HepG2 (cell line): ENCODE measurements at regions not wholly inside any gene's neighbourhood (a gene's known extent, or its start where the extent isn't known, plus 50 kb on each side); places are given as distances from the start of the nearest gene placed in this dataset.

ENCODE experiments used
- ATAC-seq: fragments of 200-7000 bp; cut with Tn5 transposase; 3 replicates; pipeline ENCODE4 v1.9.1; 2020; ENCODE audit warnings: mild to moderate bottlenecking, moderate library complexity
- BruUV-seq: library from RNA; stranded (reverse); fragments of 400-500 nt; replicated peaks from 2 replicates; lab custom pipeline; 2021; lab: Mats Ljungman, UMichigan
- CTCF ChIA-PET: fragments of 300-600 bp; formaldehyde crosslinking; extraction: SDS; loops from one replicate; lab custom pipeline; 2021; ENCODE audit warnings: low total read pairs, inconsistent platforms, low intra/inter-chr PET ratio; lab: Yijun Ruan, JAX
- POLR2A ChIA-PET: fragments of 350-600 bp; sonication (Branson Sonifier 250); formaldehyde crosslinking; loops from one replicate; lab custom pipeline; 2020; ENCODE audit warnings: antibody characterized with exemption, inconsistent platforms; lab: Yijun Ruan, JAX
- DNase-seq: peaks from one replicate; pipeline ENCODE4 v3.0.0-alpha.2; 2015; ENCODE audit warnings: low spot score
- FAIRE-seq: peaks from 3 replicates; lab custom pipeline; 2011; peaks lifted over from hg19 to GRCh38; lab: Jason Lieb, UNC
- H2AFZ ChIP-seq: one replicate; pipeline ENCODE4 v1.6.1; 2011; ENCODE audit warnings: low read length, inconsistent platforms
- H3K27ac ChIP-seq: fragments of 300-600 bp; 3 replicates; pipeline ENCODE4 v1.8.0; 2011; ENCODE audit warnings: mixed run types, mild to moderate bottlenecking, mixed read lengths, low read length, inconsistent platforms; ENCODE audit not compliant: insufficient read depth; ENCODE audit errors: extremely low read length
- H3K27me3 ChIP-seq, 2 experiments: fragments of 200-600 bp in 1 of 2; 2 replicates in 1 of 2; 3 replicates in 1 of 2; pipeline versions ENCODE4 v1.6.0 to v1.8.0; 2011; ENCODE audit warnings: low read length in 2 of 2, mild to moderate bottlenecking in 2 of 2, moderate library complexity in 2 of 2, inconsistent platforms in 1 of 2; ENCODE audit not compliant: insufficient read depth in 2 of 2, control insufficient read depth in 1 of 2
- H3K36me3 ChIP-seq, 2 experiments: fragments of 200-600 bp in 1 of 2; replicated peaks in 1 of 2; 2 replicates in 1 of 2; 3 replicates in 1 of 2; pipeline versions ENCODE4 v1.5.1 to v1.8.0; 2011; ENCODE audit warnings: low read length in 2 of 2, inconsistent platforms in 1 of 2; ENCODE audit not compliant: insufficient read depth in 2 of 2, control insufficient read depth in 1 of 2
- H3K4me1 ChIP-seq: 2 replicates; pipeline ENCODE4 v1.5.1; 2012; ENCODE audit warnings: low read length, inconsistent platforms; ENCODE audit not compliant: insufficient read depth
- H3K4me2 ChIP-seq: 2 replicates; pipeline ENCODE4 v1.6.0; 2011; ENCODE audit warnings: low read depth, low read length, inconsistent platforms
- H3K4me3 ChIP-seq, 3 experiments: fragments of 200-600 bp in 1 of 3; sonication (generic), shearing (Covaris generic) in 1 of 3; replicated peaks in 1 of 3; 2 replicates each; pipeline ENCODE4 v1.5.1; 2011 to 2016; ENCODE audit warnings: low read length in 3 of 3, inconsistent platforms in 2 of 3, low read depth in 2 of 3, mild to moderate bottlenecking in 2 of 3, control low read depth in 1 of 3, mixed read lengths in 1 of 3; ENCODE audit not compliant: insufficient read depth in 1 of 3
- H3K79me2 ChIP-seq: one replicate; pipeline ENCODE4 v1.6.1; 2011; ENCODE audit warnings: low read length, inconsistent platforms; ENCODE audit not compliant: insufficient read depth
- H3K9ac ChIP-seq: 2 replicates; pipeline ENCODE4 v1.6.0; 2011; ENCODE audit warnings: mild to moderate bottlenecking, low read depth, low read length, inconsistent platforms; ENCODE audit not compliant: insufficient read depth
- H3K9me3 ChIP-seq: 2 replicates; pipeline ENCODE4 v1.5.1; 2012; ENCODE audit warnings: mild to moderate bottlenecking, low read length
- H4K20me1 ChIP-seq: 2 replicates; pipeline ENCODE4 v1.6.0; 2011; ENCODE audit warnings: inconsistent platforms, mild to moderate bottlenecking, low read length, moderate library complexity; ENCODE audit not compliant: insufficient read depth
- CEBPG ChIP-seq: IDR thresholded peaks from 2 replicates; pipeline ENCODE4 v1.6.1; 2016
- GPBP1L1 ChIP-seq: sonication (generic); formaldehyde crosslinking; IDR thresholded peaks from 2 replicates; pipeline ENCODE4 v1.5.0; 2020; ENCODE audit warnings: mild to moderate bottlenecking, missing genetic modification reagents
- GTF2F1 ChIP-seq: fragments of 150-350 bp; IDR thresholded peaks from 2 replicates; pipeline ENCODE4 v1.6.1; 2014; ENCODE audit warnings: low read length
- HOXA7 ChIP-seq: sonication (generic); formaldehyde crosslinking; IDR thresholded peaks from 2 replicates; pipeline ENCODE4 v1.8.1; 2022; ENCODE audit warnings: mild to moderate bottlenecking, missing genetic modification reagents, moderate library complexity
- JUN ChIP-seq: sonication (generic); formaldehyde crosslinking; IDR thresholded peaks from 2 replicates; pipeline ENCODE4 v1.4.0; 2020; ENCODE audit warnings: mild to moderate bottlenecking, missing genetic modification reagents
- KLF12 ChIP-seq: sonication (generic); formaldehyde crosslinking; IDR thresholded peaks from 2 replicates; pipeline ENCODE4 v1.4.0; 2020; ENCODE audit warnings: missing genetic modification reagents, borderline replicate concordance
- PTBP1 ChIP-seq: fragments of 200-400 bp; formaldehyde crosslinking; IDR thresholded peaks from 2 replicates; pipeline ENCODE4 v1.6.1; 2018; ENCODE audit warnings: low read length, low read depth; ENCODE audit not compliant: poor library complexity, severe bottlenecking
- RELA ChIP-seq: sonication (generic); formaldehyde crosslinking; IDR thresholded peaks from 2 replicates; pipeline ENCODE4 v1.4.0; 2020; ENCODE audit warnings: missing genetic modification reagents
- SNAPC2 ChIP-seq: sonication (generic); formaldehyde crosslinking; IDR thresholded peaks from 2 replicates; pipeline ENCODE4 v1.8.1; 2022; ENCODE audit warnings: mild to moderate bottlenecking, missing genetic modification reagents
- TEAD3 ChIP-seq: optimal IDR thresholded peaks from 2 replicates; pipeline ENCODE3; 2016; ENCODE audit warnings: borderline replicate concordance
- ZNF468 ChIP-seq: sonication (generic); formaldehyde crosslinking; IDR thresholded peaks from 2 replicates; pipeline ENCODE4 v1.8.0; 2022; ENCODE audit warnings: mild to moderate bottlenecking, moderate library complexity, missing genetic modification reagents
- ZNF496 ChIP-seq: sonication (generic); formaldehyde crosslinking; IDR thresholded peaks from 2 replicates; pipeline ENCODE4 v1.8.1; 2023; ENCODE audit warnings: mild to moderate bottlenecking, moderate library complexity, missing genetic modification reagents; ENCODE audit not compliant: insufficient replicate concordance
- ZNF558 ChIP-seq: sonication (generic); formaldehyde crosslinking; IDR thresholded peaks from 2 replicates; pipeline ENCODE4 v1.9.0; 2022; ENCODE audit warnings: mild to moderate bottlenecking, missing genetic modification reagents, borderline replicate concordance
- ZNF746 ChIP-seq: sonication (generic); formaldehyde crosslinking; IDR thresholded peaks from 2 replicates; pipeline ENCODE4 v1.8.0; 2022; ENCODE audit warnings: mild to moderate bottlenecking, missing genetic modification reagents
- WGBS: methylation state at CpG from one replicate; pipeline ENCODE4 v1.1.6; 2017; ENCODE audit warnings: low lambda C conversion rate; 5-methylcytosine and 5-hydroxymethylcytosine counted together
- in situ Hi-C: cut with HindIII; loops from 2 replicates; pipeline ENCODE4 v1.10.0; 2017; ENCODE audit warnings: low pct_unique_long_range_greater_than_20kb; ENCODE audit not compliant: extremely low pct_ligation_motif_present
- intact Hi-C: fragments of 100-400 bp; cut with micrococcal nuclease; formaldehyde crosslinking; loops from one replicate; pipeline ENCODE4 v1.10.0; 2022; ENCODE audit not compliant: unreplicated experiment

GRCh38 chr17:71407981-71408380 lies 712.8 kb upstream of the SOX9 start (continued):
- TF ChIP-seq KLF12 (CRISPR knock-in tag) (no peak), SNAPC2 (CRISPR knock-in tag) (no peak), GPBP1L1 (CRISPR knock-in tag) (no peak), CEBPG (CRISPR knock-in tag) (no peak), RELA (CRISPR knock-in tag) (no peak), TEAD3 (CRISPR knock-in tag) (no peak), ZNF496 (CRISPR knock-in tag) (no peak)

GRCh38 chr17:71409137-71409536 lies 711.7 kb upstream of the SOX9 start:
- H3K4me3 ChIP-seq: no peak overlapping the region
- H2AFZ ChIP-seq: no peak overlapping the region
- 21% methylated on average over 1 of the region's 1 CpG for WGBS
- FAIRE-seq (no peak), ATAC-seq (no peak), DNase-seq (no peak)
- no peaks in the 10 kb centered on the region for H3K4me1 ChIP-seq
- no peak overlapping the region for H3K27ac ChIP-seq
- no TSS peak for BruUV-seq
- TF ChIP-seq ZNF558 (CRISPR knock-in tag) (no peak), GTF2F1 (no peak), ZNF746 (CRISPR knock-in tag) (no peak), PTBP1 (no peak), ZNF468 (CRISPR knock-in tag) (no peak), JUN (CRISPR knock-in tag) (no peak), HOXA7 (CRISPR knock-in tag) (no peak)
- H3K79me2 ChIP-seq: no peaks in the 10 kb centered on the region
- intact Hi-C loops: no loop called here
- no peaks in the 10 kb centered on the region for H3K27me3 ChIP-seq
- no peaks in the 10 kb centered on the region for H4K20me1 ChIP-seq
- no peak overlapping the region for H3K9ac ChIP-seq
- in situ Hi-C loops: no loop called here
- peaks cover 18% of the 10 kb centered on the region; the same call in 1 of the 2 replicates for H3K9me3 ChIP-seq
- no peaks in the 10 kb centered on the region for H3K36me3 ChIP-seq
- ChIA-PET POLR2A (no interaction called here), CTCF (no interaction called here)
- no peak overlapping the region for H3K4me2 ChIP-seq
